Spleen (tissue), 11 donors: ENCODE measurements at regions not wholly inside any gene's neighbourhood (a gene's known extent, or its start where the extent isn't known, plus 50 kb on each side); places are given as distances from the start of the nearest gene placed in this dataset.

Experiments
- DNase-seq: peaks from one replicate; pipeline ENCODE4 v3.0.0-alpha.2; 2020
- H3K27ac ChIP-seq, 8 donors: fragments of 200-600 bp; sonication (generic) in 7 of 8; 1 replicate in 4 of 8; 2 replicates in 4 of 8; pipeline versions ENCODE4 v1.5.0 to v1.8.0; 2016 to 2021; ENCODE audit warnings: inconsistent platforms in 4 of 8, mild to moderate bottlenecking in 4 of 8, moderate library complexity in 1 of 8
- H3K27me3 ChIP-seq, 7 donors: fragments of 200-600 bp; sonication (generic) in 6 of 7; replicated peaks in 1 of 7; 1 replicate in 4 of 7; 2 replicates in 3 of 7; pipeline versions ENCODE4 v1.5.0 to v1.8.0; 2016 to 2021; ENCODE audit warnings: inconsistent platforms in 3 of 7, mild to moderate bottlenecking in 1 of 7
- H3K36me3 ChIP-seq, 6 donors: fragments of 200-600 bp; sonication (generic) in 5 of 6; 1 replicate in 4 of 6; 2 replicates in 2 of 6; pipeline versions ENCODE4 v1.5.0 to v1.8.0; 2016 to 2021; ENCODE audit warnings: inconsistent platforms in 2 of 6
- H3K4me1 ChIP-seq, 6 donors: fragments of 200-600 bp; sonication (generic) in 5 of 6; 1 replicate in 3 of 6; 2 replicates in 3 of 6; pipeline versions ENCODE4 v1.5.0 to v1.8.0; 2016 to 2021; ENCODE audit warnings: inconsistent platforms in 3 of 6
- H3K4me3 ChIP-seq, 8 donors: fragments of 200-600 bp; sonication (generic) in 7 of 8; 1 replicate in 4 of 8; 2 replicates in 4 of 8; pipeline versions ENCODE4 v1.5.0 to v1.8.0; 2016 to 2021; ENCODE audit warnings: inconsistent platforms in 4 of 8, mild to moderate bottlenecking in 4 of 8, moderate library complexity in 2 of 8
- H3K9me3 ChIP-seq, 8 donors: fragments of 200-600 bp; sonication (generic) in 7 of 8; 1 replicate in 4 of 8; 2 replicates in 4 of 8; pipeline versions ENCODE4 v1.5.0 to v1.8.0; 2016 to 2021; ENCODE audit warnings: inconsistent platforms in 4 of 8
- POLR2A ChIP-seq, 3 donors: fragments of 450-650 bp; IDR thresholded peaks; one replicate each; pipeline ENCODE4 v1.5.1; 2017; ENCODE audit warnings: antibody characterized with exemption in 3 of 3, mild to moderate bottlenecking in 1 of 3
- POLR2AphosphoS5 ChIP-seq, 3 donors: sonication (generic); formaldehyde crosslinking; IDR thresholded peaks; one replicate each; pipeline ENCODE4 v1.5.1; 2017; ENCODE audit warnings: antibody characterized with exemption in 3 of 3
- WGBS, 5 donors: extraction: QIAGEN DNeasy Blood & Tissue Kit in 3 of 5; methylation state at CpG; one replicate each; pipeline versions ENCODE4 v1.1.5 to v1.1.7; 2013 to 2018; 5-methylcytosine and 5-hydroxymethylcytosine counted together
- intact Hi-C: fragments of 100-400 bp; cut with DNase I; formaldehyde crosslinking; loops from one replicate; pipeline ENCODE4 v1.15.0; 2023; ENCODE audit warnings: low total_unique reads
- TF ChIP-seq, protein P1 (sequence below), 11 experiments: fragments of 200-600 bp in 7 of 11; fragments of 450-650 bp in 4 of 11; sonication (generic) in 4 of 11; IDR thresholded peaks in 8 of 11; conservative IDR thresholded peaks in 3 of 11; 1 replicate in 7 of 11; 2 replicates in 4 of 11; pipeline versions ENCODE4 v1.4.0 to v1.8.0; 2016 to 2021; ENCODE audit warnings: antibody characterized with exemption in 11 of 11, inconsistent platforms in 4 of 11, mild to moderate bottlenecking in 1 of 11
- donor health status: healthy with polysubstance abuse.
- donor health status: DM: no; HTN: no; CAD: no; lungs with moderate emphysema.
- donor health status: DM: no; HTN: no; CAD: no.
- donor health status: Bipolar disorder and iron deficiency.
- donor health status: healthy.
- donor health status: DM: no; HTN: no; CAD: no.
- donor health status: DM: yes; HTN: yes; CAD: no.

- H3K27me3 ChIP-seq: no peaks in the 10 kb centered on the region
- intact Hi-C loops: no loop called here
- H3K4me3 ChIP-seq: no peak overlapping the region
- H3K36me3 ChIP-seq: no peaks in the 10 kb centered on the region
- H3K9me3 ChIP-seq: no peaks in the 10 kb centered on the region
- TF ChIP-seq POLR2AphosphoS5 (IDR thresholded peaks at IDR 0.05): no peak
- TF ChIP-seq, protein P1, sequence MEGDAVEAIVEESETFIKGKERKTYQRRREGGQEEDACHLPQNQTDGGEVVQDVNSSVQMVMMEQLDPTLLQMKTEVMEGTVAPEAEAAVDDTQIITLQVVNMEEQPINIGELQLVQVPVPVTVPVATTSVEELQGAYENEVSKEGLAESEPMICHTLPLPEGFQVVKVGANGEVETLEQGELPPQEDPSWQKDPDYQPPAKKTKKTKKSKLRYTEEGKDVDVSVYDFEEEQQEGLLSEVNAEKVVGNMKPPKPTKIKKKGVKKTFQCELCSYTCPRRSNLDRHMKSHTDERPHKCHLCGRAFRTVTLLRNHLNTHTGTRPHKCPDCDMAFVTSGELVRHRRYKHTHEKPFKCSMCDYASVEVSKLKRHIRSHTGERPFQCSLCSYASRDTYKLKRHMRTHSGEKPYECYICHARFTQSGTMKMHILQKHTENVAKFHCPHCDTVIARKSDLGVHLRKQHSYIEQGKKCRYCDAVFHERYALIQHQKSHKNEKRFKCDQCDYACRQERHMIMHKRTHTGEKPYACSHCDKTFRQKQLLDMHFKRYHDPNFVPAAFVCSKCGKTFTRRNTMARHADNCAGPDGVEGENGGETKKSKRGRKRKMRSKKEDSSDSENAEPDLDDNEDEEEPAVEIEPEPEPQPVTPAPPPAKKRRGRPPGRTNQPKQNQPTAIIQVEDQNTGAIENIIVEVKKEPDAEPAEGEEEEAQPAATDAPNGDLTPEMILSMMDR (IDR thresholded peaks at IDR 0.05 in 8 of 11, conservative IDR thresholded peaks at IDR 0.05 in 3 of 11): no peak
- TF ChIP-seq POLR2A (IDR thresholded peaks at IDR 0.05): no peak
- no peak overlapping the region for H3K27ac ChIP-seq
- DNase-seq: no peak
- WGBS, 5 donors: 52 to 98% (median 90%) methylated on average over 1 of the region's 1 CpG
- H3K4me1 ChIP-seq: no peaks in the 10 kb centered on the region
Measured at GRCh38 chr2:181340891-181341290, 116.3 kb upstream of the ITGA4 start.

GRCh38 chr2:181341855-181342600 lies 115.2 kb upstream of the ITGA4 start:
- H3K4me1 ChIP-seq: no peaks in the 10 kb centered on the region
- no peak for DNase-seq
- H3K36me3 ChIP-seq: no peaks in the 10 kb centered on the region
- no peak overlapping the region for H3K27ac ChIP-seq
- H3K27me3 ChIP-seq: no peaks in the 10 kb centered on the region
- no peak overlapping the region for H3K4me3 ChIP-seq
- TF ChIP-seq, protein P1 (IDR thresholded peaks at IDR 0.05 in 8 of 11, conservative IDR thresholded peaks at IDR 0.05 in 3 of 11): no peak
- no peak for TF ChIP-seq POLR2A (IDR thresholded peaks at IDR 0.05)
- TF ChIP-seq POLR2AphosphoS5 (IDR thresholded peaks at IDR 0.05): no peak
- no peaks in the 10 kb centered on the region for H3K9me3 ChIP-seq
- intact Hi-C loops: no loop called here
- WGBS, 5 donors: 73 to 88% (median 79%) methylated on average over 2 of the region's 2 CpGs

GRCh38 chr2:181348107-181348837 lies 108.9 kb upstream of the ITGA4 start:
- Histone ChIP-seq H3K4me1 (peaks cover 3 to 27% (median 10%) of the 10 kb centered on the region in 6 donors), H3K9me3 (no peaks in the 10 kb centered on the region), H3K27ac (no peak overlapping the region), H3K36me3 (no peaks in the 10 kb centered on the region), H3K4me3 (no peak overlapping the region), H3K27me3 (no peaks in the 10 kb centered on the region)
- no peak for TF ChIP-seq POLR2AphosphoS5 (IDR thresholded peaks at IDR 0.05)
- intact Hi-C loops: no loop called here
- DNase-seq: no peak

DNA sequence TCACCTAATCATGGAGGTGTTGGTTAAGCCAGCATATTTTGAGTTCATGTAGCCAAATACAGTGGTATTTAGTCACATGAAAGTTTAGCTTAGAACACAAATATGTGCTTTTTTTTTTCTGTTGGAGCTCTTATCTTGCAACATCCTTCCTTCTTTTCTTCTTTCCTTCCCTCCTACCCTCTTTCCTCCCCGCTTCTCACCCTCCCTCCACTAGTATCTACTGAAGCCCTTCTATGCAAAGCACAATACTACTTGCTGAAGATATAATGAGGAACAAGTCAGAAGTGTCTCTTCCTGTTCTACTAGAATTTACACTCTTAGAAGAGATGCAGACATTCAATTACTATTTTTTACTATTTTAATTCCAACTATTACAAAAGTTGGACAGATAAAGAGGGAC lies 105.0 kb upstream of the ITGA4 start:
- Histone ChIP-seq H3K27me3 (no peaks in the 10 kb centered on the region), H3K36me3 (no peaks in the 10 kb centered on the region), H3K4me3 (no peak overlapping the region), H3K4me1 (peaks cover 3 to 27% (median 10%) of the 10 kb centered on the region in 6 donors), H3K27ac (peak overlapping the region in 4 of 8 donors; percentile 26 to 39 (median 37)), H3K9me3 (no peaks in the 10 kb centered on the region)
- no peak for DNase-seq
- 21 to 38% (median 24%) methylated on average over 1 of the region's 1 CpG for WGBS, 5 donors
- no peak for TF ChIP-seq POLR2A (IDR thresholded peaks at IDR 0.05)
- no peak for TF ChIP-seq POLR2AphosphoS5 (IDR thresholded peaks at IDR 0.05)
- TF ChIP-seq, protein P1 (IDR thresholded peaks at IDR 0.05 in 8 of 11, conservative IDR thresholded peaks at IDR 0.05 in 3 of 11): no peak
- intact Hi-C loops: no loop called here
